ENCODE measurements at regions not wholly inside any gene's neighbourhood (a gene's known extent, or its start where the extent isn't known, plus 50 kb on each side); places are given as distances from the start of the nearest gene placed in this dataset.
A peak's percentile ranks its signal among the peaks of the same experiment; 100 is the strongest.

GRCh38 chr2:37425408-37425807 is 81.0 kb downstream of the QPCT start:
- in situ Hi-C loops (cut with MboI; ENCODE audit: low sequenced_read_pairs) = no loop called here
- DNase-seq (ENCODE audit: low spot score in 2 of 2) = no peak
- H3K27me3 ChIP-seq (ENCODE audit: low read depth) = no peaks in the 10 kb centered on the region

GRCh38 chr2:37427241-37427640 is 82.8 kb downstream of the QPCT start:
- Histone ChIP-seq H3K4me3 (no peak overlapping the region), H3K9me3 (no peaks in the 10 kb centered on the region), H3K4me1 (no peaks in the 10 kb centered on the region), H3K36me3 (replicated peaks) (no peaks in the 10 kb centered on the region), H3K27me3 (ENCODE audit: low read depth) (no peaks in the 10 kb centered on the region)
- no peak for DNase-seq (ENCODE audit: low spot score in 2 of 2)
- in situ Hi-C loops (cut with MboI; ENCODE audit: low sequenced_read_pairs) = no loop called here

More at GRCh38 chr2:37425408-37425807, 81.0 kb downstream of the QPCT start:
- H3K36me3 ChIP-seq (replicated peaks) = no peaks in the 10 kb centered on the region
- H3K9me3 ChIP-seq = no peaks in the 10 kb centered on the region
- H3K4me1 ChIP-seq = no peaks in the 10 kb centered on the region
- no peak overlapping the region for H3K4me3 ChIP-seq

- Histone ChIP-seq H3K36me3 (replicated peaks) (no peaks in the 10 kb centered on the region), H3K4me1 (no peaks in the 10 kb centered on the region), H3K27me3 (ENCODE audit: low read depth) (no peaks in the 10 kb centered on the region), H3K9me3 (no peaks in the 10 kb centered on the region; the same call in 1 of the 2 replicates), H3K4me3 (no peak overlapping the region)
- in situ Hi-C loops (cut with MboI; ENCODE audit: low sequenced_read_pairs) = no loop called here
- DNase-seq (ENCODE audit: low spot score in 2 of 2) = no peak
These were observed 91.9 kb downstream of the QPCT start for GRCh38 chr2:37436323-37436722.

GRCh38 chr2:37439131-37439642 is 94.8 kb downstream of the QPCT start:
- no peak overlapping the region for H3K4me3 ChIP-seq
- H3K9me3 ChIP-seq = no peaks in the 10 kb centered on the region; the same call in 1 of the 2 replicates
- H3K27me3 ChIP-seq (ENCODE audit: low read depth) = no peaks in the 10 kb centered on the region
- no peak for DNase-seq (ENCODE audit: low spot score in 2 of 2)
- no peaks in the 10 kb centered on the region for H3K4me1 ChIP-seq
- no peaks in the 10 kb centered on the region for H3K36me3 ChIP-seq (replicated peaks)
- in situ Hi-C loops (cut with MboI; ENCODE audit: low sequenced_read_pairs) = no loop called here

GRCh38 chr2:37441055-37441454 is 96.6 kb downstream of the QPCT start:
- no peaks in the 10 kb centered on the region for H3K4me1 ChIP-seq
- in situ Hi-C loops (cut with MboI; ENCODE audit: low sequenced_read_pairs) = no loop called here
- H3K36me3 ChIP-seq (replicated peaks) = no peaks in the 10 kb centered on the region
- no peaks in the 10 kb centered on the region for H3K27me3 ChIP-seq (ENCODE audit: low read depth)
- DNase-seq (ENCODE audit: low spot score in 2 of 2) = no peak
- H3K9me3 ChIP-seq = no peaks in the 10 kb centered on the region; the same call in 1 of the 2 replicates
- H3K4me3 ChIP-seq = no peak overlapping the region

GRCh38 chr2:37443082-37443481 is 98.7 kb downstream of the QPCT start:
- H3K4me3 ChIP-seq = no peak overlapping the region
- no peaks in the 10 kb centered on the region for H3K27me3 ChIP-seq (ENCODE audit: low read depth)
- in situ Hi-C loops (cut with MboI; ENCODE audit: low sequenced_read_pairs) = no loop called here
- no peaks in the 10 kb centered on the region; the same call in 1 of the 2 replicates for H3K9me3 ChIP-seq
- H3K4me1 ChIP-seq = no peaks in the 10 kb centered on the region
- DNase-seq (ENCODE audit: low spot score in 2 of 2) = no peak
- no peaks in the 10 kb centered on the region for H3K36me3 ChIP-seq (replicated peaks)

GRCh38 chr2:37447446-37447845 is 103.0 kb downstream of the QPCT start:
- Histone ChIP-seq H3K9me3 (no peaks in the 10 kb centered on the region), H3K27me3 (ENCODE audit: low read depth) (no peaks in the 10 kb centered on the region), H3K4me1 (peaks cover 3% of the 10 kb centered on the region; the same call in 1 of the 2 replicates), H3K4me3 (no peak overlapping the region), H3K36me3 (replicated peaks) (no peaks in the 10 kb centered on the region)
- DNase-seq (ENCODE audit: low spot score in 2 of 2) = no peak
- in situ Hi-C loops (cut with MboI; ENCODE audit: low sequenced_read_pairs) = no loop called here

GRCh38 chr2:37448342-37449120 is 104.1 kb downstream of the QPCT start:
- Histone ChIP-seq H3K4me1 (peaks cover 3% of the 10 kb centered on the region; the same call in 1 of the 2 replicates), H3K4me3 (no peak overlapping the region), H3K9me3 (no peaks in the 10 kb centered on the region), H3K36me3 (replicated peaks) (no peaks in the 10 kb centered on the region), H3K27me3 (ENCODE audit: low read depth) (no peaks in the 10 kb centered on the region)
- in situ Hi-C loops (cut with MboI; ENCODE audit: low sequenced_read_pairs) = no loop called here
- DNase-seq (ENCODE audit: low spot score in 2 of 2) = no peak

- no peak overlapping the region for H3K4me3 ChIP-seq
- in situ Hi-C loops (cut with MboI; ENCODE audit: low sequenced_read_pairs) = no loop called here
- peak in 1 of 2 experiments; percentile 14 for DNase-seq (ENCODE audit: low spot score in 2 of 2)
- peaks cover 3% of the 10 kb centered on the region for H3K4me1 ChIP-seq
- no peaks in the 10 kb centered on the region for H3K27me3 ChIP-seq (ENCODE audit: low read depth)
- H3K9me3 ChIP-seq = no peaks in the 10 kb centered on the region
- no peaks in the 10 kb centered on the region for H3K36me3 ChIP-seq (replicated peaks)
These were observed 105.4 kb downstream of the QPCT start for GRCh38 chr2:37449761-37450296.

- Histone ChIP-seq H3K9me3 (no peaks in the 10 kb centered on the region), H3K4me1 (peaks cover 14% of the 10 kb centered on the region), H3K4me3 (no peak overlapping the region), H3K27me3 (ENCODE audit: low read depth) (no peaks in the 10 kb centered on the region), H3K36me3 (replicated peaks) (no peaks in the 10 kb centered on the region)
- in situ Hi-C loops (cut with MboI; ENCODE audit: low sequenced_read_pairs) = no loop called here
- no peak for DNase-seq (ENCODE audit: low spot score in 2 of 2)
These were observed 108.6 kb downstream of the QPCT start for GRCh38 chr2:37453027-37453426.

GRCh38 chr2:37454851-37455762 is 110.7 kb downstream of the QPCT start:
- Histone ChIP-seq H3K4me1 (peaks cover 13% of the 10 kb centered on the region), H3K4me3 (no peak overlapping the region), H3K9me3 (no peaks in the 10 kb centered on the region), H3K36me3 (replicated peaks) (no peaks in the 10 kb centered on the region), H3K27me3 (ENCODE audit: low read depth) (no peaks in the 10 kb centered on the region)
- DNase-seq (ENCODE audit: low spot score in 2 of 2) = peak; percentile 44 to 66
- in situ Hi-C loops (cut with MboI; ENCODE audit: low sequenced_read_pairs) = no loop called here

- H3K4me3 ChIP-seq = no peak overlapping the region
- DNase-seq (ENCODE audit: low spot score in 2 of 2) = no peak
- no peaks in the 10 kb centered on the region for H3K9me3 ChIP-seq
- no peaks in the 10 kb centered on the region for H3K27me3 ChIP-seq (ENCODE audit: low read depth)
- in situ Hi-C loops (cut with MboI; ENCODE audit: low sequenced_read_pairs) = no loop called here
- peaks cover 13% of the 10 kb centered on the region for H3K4me1 ChIP-seq
- no peaks in the 10 kb centered on the region for H3K36me3 ChIP-seq (replicated peaks)
These were observed 112.0 kb downstream of the QPCT start for GRCh38 chr2:37456479-37456878.

GRCh38 chr2:37457401-37457901 is 113.0 kb downstream of the QPCT start:
- DNase-seq (ENCODE audit: low spot score in 2 of 2) = no peak
- Histone ChIP-seq H3K36me3 (replicated peaks) (no peaks in the 10 kb centered on the region), H3K4me3 (no peak overlapping the region), H3K27me3 (ENCODE audit: low read depth) (no peaks in the 10 kb centered on the region), H3K9me3 (no peaks in the 10 kb centered on the region), H3K4me1 (peaks cover 13% of the 10 kb centered on the region)
- in situ Hi-C loops (cut with MboI; ENCODE audit: low sequenced_read_pairs) = no loop called here

Data from HAP-1 (cell line).